OCI-LY7 (cell line): ENCODE measurements at regions not wholly inside any gene's neighbourhood (a gene's known extent, or its start where the extent isn't known, plus 50 kb on each side); places are given as distances from the start of the nearest gene placed in this dataset.

Experiments used
- BruUV-seq: library from RNA; stranded (reverse); fragments of 400-500 nt; replicated peaks from 2 replicates; lab custom pipeline; 2021; lab: Mats Ljungman, UMichigan
- CTCF ChIA-PET: fragments of 300-600 bp; sonication (Branson Sonifier 250); formaldehyde crosslinking; loops from one replicate; lab custom pipeline; 2022; ENCODE audit warnings: antibody characterized with exemption; ENCODE audit not compliant: unreplicated experiment; lab: Charles Lee
- POLR2A ChIA-PET: fragments of 300-600 bp; sonication (Branson Sonifier 250); formaldehyde crosslinking; loops from one replicate; lab custom pipeline; 2022; ENCODE audit warnings: antibody characterized with exemption; lab: Charles Lee
- DNase-seq: peaks from one replicate; pipeline ENCODE4 v3.0.0-alpha.2; 2015; ENCODE audit warnings: low spot score
- H2AFZ ChIP-seq: fragments of 200-600 bp; sonication (generic), shearing (Covaris generic); 2 replicates; pipeline ENCODE4 v1.6.1; 2014; ENCODE audit warnings: mild to moderate bottlenecking, antibody characterized with exemption, low read length, moderate library complexity
- H3K27ac ChIP-seq: fragments of 200-600 bp; sonication (generic); 2 replicates; pipeline ENCODE4 v1.5.1; 2014; ENCODE audit warnings: mixed run types, low read depth, mild to moderate bottlenecking, moderate library complexity, low read length, inconsistent platforms; ENCODE audit not compliant: poor library complexity, severe bottlenecking
- H3K36me3 ChIP-seq: fragments of 200-600 bp; sonication (generic); 2 replicates; pipeline ENCODE4 v1.6.1; 2014; ENCODE audit warnings: mild to moderate bottlenecking, antibody characterized with exemption, low read length, moderate library complexity, mixed read lengths; ENCODE audit not compliant: insufficient read depth
- H3K4me1 ChIP-seq: fragments of 200-600 bp; sonication (generic); 2 replicates; pipeline ENCODE4 v1.5.1; 2014; ENCODE audit warnings: mild to moderate bottlenecking, low read length; ENCODE audit not compliant: insufficient read depth, poor library complexity, severe bottlenecking
- H3K4me2 ChIP-seq: fragments of 200-600 bp; sonication (generic); 2 replicates; pipeline ENCODE4 v1.6.1; 2014; ENCODE audit warnings: mild to moderate bottlenecking, low read length
- H3K4me3 ChIP-seq: fragments of 200-600 bp; sonication (generic); 2 replicates; pipeline ENCODE4 v1.5.1; 2014; ENCODE audit warnings: mild to moderate bottlenecking, low read depth, low read length; ENCODE audit not compliant: poor library complexity, severe bottlenecking
- H3K79me2 ChIP-seq: fragments of 200-600 bp; sonication (generic); 2 replicates; pipeline ENCODE4 v1.6.1; 2016; ENCODE audit warnings: low read depth, mild to moderate bottlenecking, low read length, moderate library complexity, mixed read lengths; ENCODE audit not compliant: insufficient read depth
- H3K9me2 ChIP-seq: fragments of 200-600 bp; sonication (generic); 2 replicates; pipeline ENCODE4 v1.6.1; 2016; ENCODE audit warnings: mild to moderate bottlenecking, low read length, mixed read lengths; ENCODE audit not compliant: insufficient read depth
- H3K9me3 ChIP-seq: fragments of 200-600 bp; sonication (generic); 2 replicates; pipeline ENCODE4 v1.6.1; 2014; ENCODE audit warnings: mild to moderate bottlenecking, mixed run types, low read length, mixed read lengths
- H4K20me1 ChIP-seq: fragments of 200-600 bp; sonication (generic); 2 replicates; pipeline ENCODE4 v1.6.1; 2014; ENCODE audit warnings: mild to moderate bottlenecking, antibody characterized with exemption, low read length, moderate library complexity, mixed read lengths; ENCODE audit not compliant: insufficient read depth
- EZH2phosphoT487 ChIP-seq: fragments of 200-600 bp; sonication (generic); IDR thresholded peaks from 2 replicates; pipeline ENCODE4 v1.6.1; 2018; ENCODE audit warnings: low read depth, borderline replicate concordance, mild to moderate bottlenecking, mixed run types, antibody characterized with exemption, low read length, moderate library complexity, mixed read lengths
- intact Hi-C: fragments of 100-400 bp; cut with micrococcal nuclease; formaldehyde crosslinking; loops from one replicate; pipeline ENCODE4 v1.10.0; 2022; ENCODE audit not compliant: unreplicated experiment
- TF ChIP-seq, protein P1 (sequence below): fragments of 200-600 bp; sonication (generic); conservative IDR thresholded peaks from 2 replicates; pipeline ENCODE4 v1.5.1; 2014; ENCODE audit warnings: mild to moderate bottlenecking, antibody characterized with exemption, low read length, moderate library complexity, mixed read lengths

DNA sequence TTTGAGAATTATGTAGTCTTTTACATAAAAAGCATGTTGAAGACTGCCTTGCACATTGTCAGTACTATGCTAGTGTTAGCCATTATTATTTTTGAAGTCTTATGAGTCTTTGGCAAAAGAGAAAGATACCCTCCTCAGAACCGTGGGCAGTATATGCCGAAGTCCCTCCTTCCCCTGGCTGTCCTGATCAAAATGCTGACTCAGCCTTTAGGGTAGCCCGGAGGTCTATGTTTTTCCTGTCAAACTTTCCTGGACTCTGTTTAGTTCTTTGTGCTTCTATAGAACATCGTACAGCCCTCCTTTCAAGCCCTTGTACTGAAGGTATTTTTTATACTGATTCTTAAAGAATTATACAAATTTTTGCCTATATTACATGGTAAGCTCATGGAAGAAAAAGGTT is 264.7 kb upstream of the ATP5MC3 start:
- no peak overlapping the region for H3K27ac ChIP-seq
- H2AFZ ChIP-seq, result no peak overlapping the region
- TF ChIP-seq, protein P1, sequence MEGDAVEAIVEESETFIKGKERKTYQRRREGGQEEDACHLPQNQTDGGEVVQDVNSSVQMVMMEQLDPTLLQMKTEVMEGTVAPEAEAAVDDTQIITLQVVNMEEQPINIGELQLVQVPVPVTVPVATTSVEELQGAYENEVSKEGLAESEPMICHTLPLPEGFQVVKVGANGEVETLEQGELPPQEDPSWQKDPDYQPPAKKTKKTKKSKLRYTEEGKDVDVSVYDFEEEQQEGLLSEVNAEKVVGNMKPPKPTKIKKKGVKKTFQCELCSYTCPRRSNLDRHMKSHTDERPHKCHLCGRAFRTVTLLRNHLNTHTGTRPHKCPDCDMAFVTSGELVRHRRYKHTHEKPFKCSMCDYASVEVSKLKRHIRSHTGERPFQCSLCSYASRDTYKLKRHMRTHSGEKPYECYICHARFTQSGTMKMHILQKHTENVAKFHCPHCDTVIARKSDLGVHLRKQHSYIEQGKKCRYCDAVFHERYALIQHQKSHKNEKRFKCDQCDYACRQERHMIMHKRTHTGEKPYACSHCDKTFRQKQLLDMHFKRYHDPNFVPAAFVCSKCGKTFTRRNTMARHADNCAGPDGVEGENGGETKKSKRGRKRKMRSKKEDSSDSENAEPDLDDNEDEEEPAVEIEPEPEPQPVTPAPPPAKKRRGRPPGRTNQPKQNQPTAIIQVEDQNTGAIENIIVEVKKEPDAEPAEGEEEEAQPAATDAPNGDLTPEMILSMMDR, result no peak
- TF ChIP-seq EZH2phosphoT487, result no peak
- H3K4me2 ChIP-seq, result no peak overlapping the region
- H3K79me2 ChIP-seq, result no peaks in the 10 kb centered on the region
- no peak overlapping the region for H3K4me3 ChIP-seq
- H3K9me3 ChIP-seq, result no peaks in the 10 kb centered on the region
- ChIA-PET CTCF (no interaction called here), POLR2A (no interaction called here)
- no peak for DNase-seq
- BruUV-seq, result no TSS peak
- no peaks in the 10 kb centered on the region for H3K36me3 ChIP-seq
- H4K20me1 ChIP-seq, result no peaks in the 10 kb centered on the region
- no peaks in the 10 kb centered on the region for H3K4me1 ChIP-seq
- no peaks in the 10 kb centered on the region for H3K9me2 ChIP-seq
- intact Hi-C loops, result no loop called here

DNA sequence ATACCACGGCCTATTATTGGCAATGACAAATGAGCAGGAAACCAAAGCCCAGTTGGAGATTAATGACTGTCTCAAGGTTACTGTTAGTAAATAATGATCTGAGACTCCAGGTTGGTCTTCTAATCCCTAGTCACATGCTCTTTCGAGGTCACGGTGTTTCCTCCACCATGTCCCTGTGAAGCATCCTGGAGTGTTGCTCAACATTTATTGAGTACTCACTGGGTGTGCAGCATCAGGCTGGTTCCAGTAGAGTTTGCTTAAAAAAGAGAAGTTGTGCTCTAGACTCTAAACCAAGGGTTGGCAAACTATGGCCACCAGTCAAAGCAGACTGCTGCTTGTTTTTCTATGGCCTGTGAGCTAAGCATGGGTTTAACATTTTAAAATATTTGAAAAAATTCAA is 263.8 kb upstream of the ATP5MC3 start:
- ChIA-PET CTCF (no interaction called here), POLR2A (no interaction called here)
- no TSS peak for BruUV-seq
- Histone ChIP-seq H3K27ac (no peak overlapping the region), H3K4me3 (no peak overlapping the region), H4K20me1 (no peaks in the 10 kb centered on the region), H3K4me2 (no peak overlapping the region), H3K4me1 (no peaks in the 10 kb centered on the region), H3K9me2 (no peaks in the 10 kb centered on the region), H3K9me3 (no peaks in the 10 kb centered on the region), H2AFZ (no peak overlapping the region), H3K36me3 (no peaks in the 10 kb centered on the region), H3K79me2 (no peaks in the 10 kb centered on the region)
- DNase-seq, result no peak
- intact Hi-C loops, result no loop called here
- TF ChIP-seq, protein P1, result no peak
- no peak for TF ChIP-seq EZH2phosphoT487

DNA sequence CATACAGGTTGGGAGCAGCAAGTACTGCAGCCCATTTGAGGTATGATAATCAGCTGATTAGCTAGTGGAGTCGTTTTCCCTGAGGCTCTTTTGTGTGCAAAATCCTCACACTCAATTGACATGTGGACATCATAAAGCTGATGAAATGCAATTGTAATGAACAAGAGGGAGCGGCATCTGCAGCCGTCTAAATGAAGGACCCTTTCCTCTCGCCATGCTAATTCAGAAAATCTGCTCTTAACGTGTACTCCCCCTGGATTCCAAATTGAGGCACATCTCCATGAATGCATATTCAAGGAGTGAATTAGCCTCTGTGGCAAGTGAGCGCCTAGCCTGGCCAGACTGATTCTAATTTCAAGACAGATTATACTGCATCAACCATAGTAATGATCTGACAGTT is 260.9 kb upstream of the ATP5MC3 start:
- no peaks in the 10 kb centered on the region for H3K79me2 ChIP-seq
- H4K20me1 ChIP-seq, result no peaks in the 10 kb centered on the region
- no peaks in the 10 kb centered on the region for H3K36me3 ChIP-seq
- H3K9me3 ChIP-seq, result no peaks in the 10 kb centered on the region
- H3K9me2 ChIP-seq, result no peaks in the 10 kb centered on the region
- H2AFZ ChIP-seq, result no peak overlapping the region
- ChIA-PET CTCF (no interaction called here), POLR2A (no interaction called here)
- no peak overlapping the region for H3K4me3 ChIP-seq
- no peaks in the 10 kb centered on the region for H3K4me1 ChIP-seq
- TF ChIP-seq, protein P1, result no peak
- TF ChIP-seq EZH2phosphoT487, result no peak
- H3K4me2 ChIP-seq, result no peak overlapping the region
- intact Hi-C loops, result no loop called here
- DNase-seq, result no peak
- no peak overlapping the region for H3K27ac ChIP-seq
- no TSS peak for BruUV-seq
